Neuron (in vitro differentiated cells): ENCODE measurements at regions not wholly inside any gene's neighbourhood (a gene's known extent, or its start where the extent isn't known, plus 50 kb on each side); places are given as distances from the start of the nearest gene placed in this dataset.
A peak's percentile ranks its signal among the peaks of the same experiment; 100 is the strongest.

Source experiments
- H2AFZ ChIP-seq: one replicate; pipeline ENCODE4 v1.6.1; 2013; ENCODE audit warnings: low read depth, mild to moderate bottlenecking, inconsistent platforms, low read length, moderate library complexity
- H3K27me3 ChIP-seq: one replicate; pipeline ENCODE4 v1.6.1; 2013; ENCODE audit warnings: low read length; ENCODE audit not compliant: insufficient read depth
- H3K36me3 ChIP-seq: one replicate; pipeline ENCODE4 v1.6.1; 2013; ENCODE audit warnings: low read length; ENCODE audit not compliant: insufficient read depth
- H3K4me1 ChIP-seq: one replicate; pipeline ENCODE4 v1.6.1; 2013; ENCODE audit warnings: low read length; ENCODE audit not compliant: insufficient read depth
- H3K4me3 ChIP-seq: 2 replicates; pipeline ENCODE4 v1.5.1; 2013; ENCODE audit warnings: mild to moderate bottlenecking, low read length, moderate library complexity
- H3K9me3 ChIP-seq: one replicate; pipeline ENCODE4 v1.6.1; 2013; ENCODE audit warnings: low read length

GRCh38 chr5:88393716-88394535 is 125.3 kb upstream of the TMEM161B start:
- peaks cover 84% of the 10 kb centered on the region for H3K4me1 ChIP-seq
- H3K27me3 ChIP-seq: no peaks in the 10 kb centered on the region
- H3K36me3 ChIP-seq: no peaks in the 10 kb centered on the region
- H3K9me3 ChIP-seq: no peaks in the 10 kb centered on the region
- peak overlapping the region; percentile 20 for H2AFZ ChIP-seq
- H3K4me3 ChIP-seq: peak overlapping the region; percentile 39

GRCh38 chr5:88393042-88393441 is 124.4 kb upstream of the TMEM161B start:
- Histone ChIP-seq H3K4me1 (peaks cover 83% of the 10 kb centered on the region), H2AFZ (no peak overlapping the region), H3K4me3 (no peak overlapping the region), H3K27me3 (no peaks in the 10 kb centered on the region), H3K9me3 (no peaks in the 10 kb centered on the region), H3K36me3 (no peaks in the 10 kb centered on the region)

GRCh38 chr5:88391991-88392390 is 123.3 kb upstream of the TMEM161B start:
- H3K4me1 ChIP-seq: peaks cover 83% of the 10 kb centered on the region
- no peak overlapping the region for H3K4me3 ChIP-seq
- H3K36me3 ChIP-seq: no peaks in the 10 kb centered on the region
- H3K9me3 ChIP-seq: no peaks in the 10 kb centered on the region
- H2AFZ ChIP-seq: no peak overlapping the region
- no peaks in the 10 kb centered on the region for H3K27me3 ChIP-seq

GRCh38 chr5:88391116-88391515 is 122.5 kb upstream of the TMEM161B start:
- H2AFZ ChIP-seq: no peak overlapping the region
- no peaks in the 10 kb centered on the region for H3K36me3 ChIP-seq
- H3K27me3 ChIP-seq: no peaks in the 10 kb centered on the region
- no peaks in the 10 kb centered on the region for H3K9me3 ChIP-seq
- peaks cover 77% of the 10 kb centered on the region for H3K4me1 ChIP-seq
- no peak overlapping the region for H3K4me3 ChIP-seq

GRCh38 chr5:88390481-88390880 is 121.8 kb upstream of the TMEM161B start:
- peaks cover 71% of the 10 kb centered on the region for H3K4me1 ChIP-seq
- no peak overlapping the region for H3K4me3 ChIP-seq
- H3K27me3 ChIP-seq: no peaks in the 10 kb centered on the region
- no peaks in the 10 kb centered on the region for H3K36me3 ChIP-seq
- H2AFZ ChIP-seq: no peak overlapping the region
- H3K9me3 ChIP-seq: no peaks in the 10 kb centered on the region

- Histone ChIP-seq H3K4me1 (peaks cover 67% of the 10 kb centered on the region), H2AFZ (no peak overlapping the region), H3K36me3 (no peaks in the 10 kb centered on the region), H3K4me3 (no peak overlapping the region), H3K9me3 (no peaks in the 10 kb centered on the region), H3K27me3 (no peaks in the 10 kb centered on the region)
Observed at GRCh38 chr5:88390096-88390441, 121.4 kb upstream of the TMEM161B start.

- Histone ChIP-seq H3K4me1 (peaks cover 61% of the 10 kb centered on the region), H3K4me3 (no peak overlapping the region)
Observed at GRCh38 chr5:88389338-88390095, 120.9 kb upstream of the TMEM161B start.

GRCh38 chr5:88388476-88389337 is 120.1 kb upstream of the TMEM161B start:
- H3K4me1 ChIP-seq: peaks cover 53% of the 10 kb centered on the region
- no peaks in the 10 kb centered on the region for H3K27me3 ChIP-seq
- no peaks in the 10 kb centered on the region for H3K9me3 ChIP-seq
- H3K36me3 ChIP-seq: no peaks in the 10 kb centered on the region
- H2AFZ ChIP-seq: peak overlapping the region; percentile 13
- H3K4me3 ChIP-seq: no peak overlapping the region

More at GRCh38 chr5:88389338-88390095, 120.9 kb upstream of the TMEM161B start:
- Histone ChIP-seq H3K9me3 (no peaks in the 10 kb centered on the region), H2AFZ (no peak overlapping the region), H3K36me3 (no peaks in the 10 kb centered on the region), H3K27me3 (no peaks in the 10 kb centered on the region)

GRCh38 chr5:88384886-88385285 is 116.2 kb upstream of the TMEM161B start:
- Histone ChIP-seq H3K9me3 (peaks cover 4% of the 10 kb centered on the region), H3K4me1 (peaks cover 20% of the 10 kb centered on the region), H3K27me3 (no peaks in the 10 kb centered on the region), H3K4me3 (no peak overlapping the region), H2AFZ (no peak overlapping the region), H3K36me3 (no peaks in the 10 kb centered on the region)

- peaks cover 5% of the 10 kb centered on the region for H3K4me1 ChIP-seq
- no peaks in the 10 kb centered on the region for H3K36me3 ChIP-seq
- no peak overlapping the region for H2AFZ ChIP-seq
Observed at GRCh38 chr5:88380332-88380731, 111.7 kb upstream of the TMEM161B start.

GRCh38 chr5:88377705-88378656 is 109.3 kb upstream of the TMEM161B start:
- Histone ChIP-seq H3K9me3 (peaks cover 4% of the 10 kb centered on the region), H3K4me1 (peaks cover 5% of the 10 kb centered on the region), H3K36me3 (no peaks in the 10 kb centered on the region), H2AFZ (no peak overlapping the region), H3K4me3 (no peak overlapping the region), H3K27me3 (no peaks in the 10 kb centered on the region)

More at GRCh38 chr5:88380332-88380731, 111.7 kb upstream of the TMEM161B start:
- H3K9me3 ChIP-seq: peaks cover 4% of the 10 kb centered on the region
- no peak overlapping the region for H3K4me3 ChIP-seq
- H3K27me3 ChIP-seq: no peaks in the 10 kb centered on the region

- Histone ChIP-seq H3K36me3 (no peaks in the 10 kb centered on the region), H2AFZ (no peak overlapping the region), H3K27me3 (no peaks in the 10 kb centered on the region), H3K4me1 (peaks cover 5% of the 10 kb centered on the region), H3K4me3 (no peak overlapping the region), H3K9me3 (peaks cover 2% of the 10 kb centered on the region)
Observed at GRCh38 chr5:88377240-88377639, 108.6 kb upstream of the TMEM161B start.
